Parathyroid adenoma (tissue), 2 donors: ENCODE measurements at regions not wholly inside any gene's neighbourhood (a gene's known extent, or its start where the extent isn't known, plus 50 kb on each side); places are given as distances from the start of the nearest gene placed in this dataset.
A peak's percentile ranks its signal among the peaks of the same experiment; 100 is the strongest.
"Not testable (repeated sequence)": the region's sequence is repeated elsewhere in the genome, so short reads cannot be mapped to it uniquely, and the experiment has no call there.

Experiments used
- H2AFZ ChIP-seq: fragments of 300-600 bp; sonication (generic); one replicate; pipeline ENCODE4 v1.7.0; 2017; ENCODE audit warnings: antibody characterized with exemption, mild to moderate bottlenecking
- H3K27ac ChIP-seq: fragments of 300-600 bp; sonication (generic); one replicate; pipeline ENCODE4 v1.7.0; 2017
- H3K27me3 ChIP-seq: fragments of 300-600 bp; sonication (generic); one replicate; pipeline ENCODE4 v1.7.0; 2017; ENCODE audit warnings: low read length; ENCODE audit not compliant: control insufficient read depth, insufficient read depth
- H3K36me3 ChIP-seq: fragments of 300-600 bp; sonication (generic); one replicate; pipeline ENCODE4 v1.7.0; 2017; ENCODE audit warnings: low read length; ENCODE audit not compliant: control insufficient read depth, insufficient read depth
- H3K4me1 ChIP-seq: fragments of 300-600 bp; sonication (generic); one replicate; pipeline ENCODE4 v1.7.0; 2017; ENCODE audit warnings: control low read depth
- H3K4me2 ChIP-seq: fragments of 300-600 bp; sonication (generic); one replicate; pipeline ENCODE4 v1.7.0; 2017; ENCODE audit warnings: low read length
- H3K4me3 ChIP-seq: fragments of 300-600 bp; sonication (generic); one replicate; pipeline ENCODE4 v1.7.0; 2017; ENCODE audit warnings: low read depth, low read length
- H3K79me2 ChIP-seq: fragments of 300-600 bp; sonication (generic); one replicate; pipeline ENCODE4 v1.7.0; 2017; ENCODE audit warnings: control low read depth
- H3K9ac ChIP-seq: fragments of 300-600 bp; sonication (generic); one replicate; pipeline ENCODE4 v1.7.0; 2017; ENCODE audit warnings: mild to moderate bottlenecking
- H3K9me3 ChIP-seq: fragments of 300-600 bp; sonication (generic); one replicate; pipeline ENCODE4 v1.7.0; 2017; ENCODE audit warnings: low read length; ENCODE audit not compliant: control insufficient read depth
- TF ChIP-seq, protein P1 (sequence below): fragments of 300-600 bp; sonication (generic); IDR thresholded peaks from one replicate; pipeline ENCODE4 v1.7.0; 2017; ENCODE audit warnings: antibody characterized with exemption, mild to moderate bottlenecking
- donor health status: primary hyperparathyroidism.

DNA sequence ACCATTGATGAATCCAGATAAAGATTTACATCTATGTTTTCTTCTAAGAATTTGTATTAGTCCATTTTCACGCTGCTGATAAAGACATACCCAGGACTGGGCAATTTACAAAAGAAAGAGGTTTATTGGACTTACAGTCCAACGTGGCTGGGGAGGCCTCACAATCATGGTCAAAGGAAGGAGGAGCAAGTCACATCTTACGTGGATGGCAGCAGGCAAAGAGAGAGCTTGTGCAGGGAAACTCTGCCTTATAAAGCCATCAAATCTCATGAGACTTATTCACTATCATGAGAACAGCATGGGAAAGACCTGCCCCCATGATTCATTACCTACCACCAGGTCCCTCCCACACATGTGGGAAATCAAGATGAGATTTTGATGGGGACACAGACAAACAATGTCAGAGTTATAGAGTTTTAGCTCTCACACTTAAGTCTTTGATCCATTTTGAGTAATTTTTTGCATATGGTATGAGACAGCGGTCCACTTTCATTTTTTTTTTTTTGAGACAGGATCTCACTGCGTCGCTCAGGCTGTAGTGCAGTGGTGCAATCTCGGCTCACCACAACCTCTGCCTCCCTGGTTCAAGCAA, 53.5 kb upstream of the JADE2 start:
- not testable (repeated sequence) for H3K79me2 ChIP-seq, H3K27ac ChIP-seq, H3K9ac ChIP-seq, H3K4me1 ChIP-seq, H3K27me3 ChIP-seq, H2AFZ ChIP-seq, H3K4me2 ChIP-seq, H3K9me3 ChIP-seq, H3K36me3 ChIP-seq, H3K4me3 ChIP-seq

DNA sequence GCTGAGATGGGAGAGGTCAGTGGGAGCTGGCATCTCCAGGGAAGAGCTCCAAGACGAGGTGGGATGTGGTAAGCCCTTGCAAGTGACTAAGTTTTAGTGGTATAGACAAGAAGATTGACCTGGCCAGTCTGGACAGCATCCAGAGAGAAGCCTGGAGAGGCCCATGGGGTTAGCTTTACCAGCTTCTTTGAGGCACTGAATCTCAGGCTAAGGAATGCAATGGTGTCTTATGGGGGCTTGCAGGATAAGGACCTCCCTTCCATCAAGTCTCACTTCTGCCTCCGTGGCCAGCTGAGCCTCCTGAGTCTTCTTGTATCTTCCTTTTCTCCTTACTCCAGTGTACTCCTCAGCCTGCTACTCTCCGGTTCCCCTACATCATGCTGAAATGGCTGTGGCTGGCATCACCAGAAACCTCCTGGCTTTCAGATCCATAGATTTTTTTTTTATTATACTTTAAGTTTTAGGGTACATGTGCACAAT, 56.5 kb upstream of the JADE2 start:
- Histone ChIP-seq H3K79me2 (no peaks in the 10 kb centered on the region), H3K27me3 (no peaks in the 10 kb centered on the region), H2AFZ (no peak overlapping the region), H3K4me1 (peaks cover 23% of the 10 kb centered on the region), H3K9ac (no peak overlapping the region), H3K4me3 (no peak overlapping the region), H3K4me2 (no peak overlapping the region), H3K9me3 (peaks cover 3% of the 10 kb centered on the region), H3K27ac (no peak overlapping the region), H3K36me3 (no peaks in the 10 kb centered on the region)
- TF ChIP-seq, protein P1, sequence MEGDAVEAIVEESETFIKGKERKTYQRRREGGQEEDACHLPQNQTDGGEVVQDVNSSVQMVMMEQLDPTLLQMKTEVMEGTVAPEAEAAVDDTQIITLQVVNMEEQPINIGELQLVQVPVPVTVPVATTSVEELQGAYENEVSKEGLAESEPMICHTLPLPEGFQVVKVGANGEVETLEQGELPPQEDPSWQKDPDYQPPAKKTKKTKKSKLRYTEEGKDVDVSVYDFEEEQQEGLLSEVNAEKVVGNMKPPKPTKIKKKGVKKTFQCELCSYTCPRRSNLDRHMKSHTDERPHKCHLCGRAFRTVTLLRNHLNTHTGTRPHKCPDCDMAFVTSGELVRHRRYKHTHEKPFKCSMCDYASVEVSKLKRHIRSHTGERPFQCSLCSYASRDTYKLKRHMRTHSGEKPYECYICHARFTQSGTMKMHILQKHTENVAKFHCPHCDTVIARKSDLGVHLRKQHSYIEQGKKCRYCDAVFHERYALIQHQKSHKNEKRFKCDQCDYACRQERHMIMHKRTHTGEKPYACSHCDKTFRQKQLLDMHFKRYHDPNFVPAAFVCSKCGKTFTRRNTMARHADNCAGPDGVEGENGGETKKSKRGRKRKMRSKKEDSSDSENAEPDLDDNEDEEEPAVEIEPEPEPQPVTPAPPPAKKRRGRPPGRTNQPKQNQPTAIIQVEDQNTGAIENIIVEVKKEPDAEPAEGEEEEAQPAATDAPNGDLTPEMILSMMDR = no peak

DNA sequence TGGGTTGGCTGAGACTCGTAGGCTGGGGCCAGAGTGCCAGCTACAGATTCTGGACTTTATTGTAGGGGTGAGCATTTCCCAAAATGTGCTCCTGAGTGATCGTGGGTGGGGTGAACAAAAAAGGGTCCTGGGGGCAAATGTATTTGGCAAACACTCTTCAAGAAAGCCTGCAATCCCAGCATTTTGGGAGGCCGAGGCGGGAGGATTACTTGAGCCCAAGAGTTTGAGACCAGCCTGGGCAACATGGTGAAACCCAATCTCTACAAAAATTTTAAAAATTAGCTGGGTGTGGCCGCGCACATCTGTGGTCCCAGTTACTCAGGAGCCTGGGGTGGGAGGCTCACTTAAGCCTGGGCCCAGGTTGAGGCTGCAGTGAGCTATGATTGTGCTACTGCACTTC, 55.5 kb upstream of the CDKN2AIPNL start:
- Histone ChIP-seq H3K27ac (peak overlapping the region; percentile 99), H3K36me3 (no peaks in the 10 kb centered on the region), H3K79me2 (no peaks in the 10 kb centered on the region), H3K4me2 (peak overlapping the region; percentile 95), H3K9ac (no peak overlapping the region), H3K4me3 (peak overlapping the region; percentile 82), H3K4me1 (peaks cover 23% of the 10 kb centered on the region), H2AFZ (peak overlapping the region; percentile 94), H3K9me3 (no peaks in the 10 kb centered on the region), H3K27me3 (no peaks in the 10 kb centered on the region)
- TF ChIP-seq, protein P1 = no peak

DNA sequence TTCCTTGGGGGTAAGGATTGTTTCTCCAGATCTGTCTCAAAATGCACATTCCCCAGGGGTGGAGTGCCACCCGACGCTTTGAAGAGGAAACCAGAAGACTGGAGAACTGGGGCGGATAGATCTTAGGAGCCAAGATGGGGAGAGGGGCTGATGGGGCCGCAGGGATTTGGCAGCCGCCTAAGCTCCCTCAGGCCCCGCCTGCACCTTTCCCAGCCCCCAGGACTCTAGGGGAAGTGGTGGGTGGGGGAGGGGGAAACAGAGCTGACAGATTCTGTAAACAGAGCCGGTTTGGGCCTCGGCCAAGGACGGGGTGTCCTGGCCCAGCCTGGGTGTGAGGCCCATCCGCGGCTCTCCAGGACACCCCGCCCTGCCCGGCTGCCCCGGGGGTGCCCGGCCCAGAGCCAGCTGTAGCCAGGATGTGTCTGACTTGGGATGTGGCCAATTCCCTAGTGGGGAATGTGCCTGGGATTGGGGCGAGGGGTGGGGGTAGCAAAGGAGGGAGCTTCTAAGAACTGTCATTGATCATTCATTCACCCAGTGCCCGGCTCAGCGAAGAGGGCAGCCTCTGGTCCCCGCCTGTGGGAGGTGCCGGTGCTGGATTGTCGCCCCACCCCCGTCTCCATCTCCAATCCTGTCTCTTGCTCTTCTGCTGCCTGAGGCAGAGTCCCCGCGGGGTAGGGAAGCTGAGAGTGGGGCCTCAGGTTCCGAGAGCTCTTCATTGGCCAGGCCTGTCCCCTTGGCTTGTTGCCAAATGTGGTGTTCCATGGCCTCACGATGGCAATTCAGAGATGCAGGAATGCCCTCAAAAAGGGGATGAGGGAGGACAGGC, 54.8 kb upstream of the CDKN2AIPNL start:
- Histone ChIP-seq H3K79me2 (no peaks in the 10 kb centered on the region), H3K4me1 (peaks cover 23% of the 10 kb centered on the region), H3K9ac (peak overlapping the region; percentile 90), H2AFZ (peak overlapping the region; percentile 94), H3K36me3 (no peaks in the 10 kb centered on the region), H3K4me2 (peak overlapping the region; percentile 95), H3K27ac (peak overlapping the region; percentile 99), H3K9me3 (no peaks in the 10 kb centered on the region), H3K4me3 (peak overlapping the region; percentile 82), H3K27me3 (no peaks in the 10 kb centered on the region)
- TF ChIP-seq, protein P1 = no peak

DNA sequence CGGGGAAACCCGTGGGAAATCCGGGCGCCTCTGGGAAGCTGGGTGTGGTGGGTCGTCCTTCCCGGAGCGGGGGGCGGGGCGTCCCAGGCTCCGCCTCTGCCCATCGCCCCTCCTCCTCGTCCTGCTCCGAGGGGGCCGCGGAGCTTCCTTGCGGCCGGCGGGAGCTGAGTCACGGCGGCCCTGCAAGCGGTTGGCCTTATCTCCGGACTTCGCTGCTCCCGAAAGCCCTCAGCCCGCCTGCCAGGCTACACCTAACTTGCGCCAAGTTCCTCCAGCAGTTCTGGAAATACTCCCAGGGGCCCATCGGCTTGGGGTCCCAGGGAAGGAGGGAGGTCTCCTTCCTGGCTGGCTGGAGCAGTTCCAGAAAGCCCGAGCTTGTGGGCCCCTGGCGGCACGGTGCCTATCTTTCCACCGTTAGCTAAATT, 54.1 kb upstream of the CDKN2AIPNL start:
- Histone ChIP-seq H3K36me3 (no peaks in the 10 kb centered on the region), H2AFZ (peak overlapping the region; percentile 94), H3K4me3 (peak overlapping the region; percentile 82), H3K9me3 (no peaks in the 10 kb centered on the region), H3K4me2 (peak overlapping the region; percentile 95), H3K79me2 (no peaks in the 10 kb centered on the region), H3K27me3 (no peaks in the 10 kb centered on the region), H3K9ac (peak overlapping the region; percentile 90), H3K4me1 (peaks cover 23% of the 10 kb centered on the region), H3K27ac (peak overlapping the region; percentile 99)
- TF ChIP-seq, protein P1 = peak; percentile 8
